OCI-LY1 (cell line): ENCODE measurements at regions not wholly inside any gene's neighbourhood (a gene's known extent, or its start where the extent isn't known, plus 50 kb on each side); places are given as distances from the start of the nearest gene placed in this dataset.

Experiments used
- CTCF ChIP-seq: fragments of 200-600 bp; sonication (generic), shearing (Covaris generic); IDR thresholded peaks from 2 replicates; pipeline ENCODE4 v1.5.1; 2017; ENCODE audit warnings: mild to moderate bottlenecking, antibody characterized with exemption, low read length, moderate library complexity, mixed read lengths
- EZH2 ChIP-seq: fragments of 200-600 bp; sonication (generic), shearing (Covaris generic); IDR thresholded peaks from 2 replicates; pipeline ENCODE4 v1.8.0; 2017; ENCODE audit warnings: borderline replicate concordance, mixed run types, mild to moderate bottlenecking, antibody characterized with exemption, low read length, moderate library complexity, mixed read lengths

- TF ChIP-seq CTCF (no peak), EZH2 (no peak)
These were observed 479.5 kb downstream of the NKX6-1 start for GRCh38 chr4:84019626-84020025.
